COLO668 (cell line): ENCODE measurements at regions not wholly inside any gene's neighbourhood (a gene's known extent, or its start where the extent isn't known, plus 50 kb on each side); places are given as distances from the start of the nearest gene placed in this dataset.

Experiments used
- DNase-seq: peaks from one replicate; lab custom pipeline; 2025; ENCODE audit not compliant: unreplicated experiment; lab: John Stamatoyannopoulos, UW

DNA sequence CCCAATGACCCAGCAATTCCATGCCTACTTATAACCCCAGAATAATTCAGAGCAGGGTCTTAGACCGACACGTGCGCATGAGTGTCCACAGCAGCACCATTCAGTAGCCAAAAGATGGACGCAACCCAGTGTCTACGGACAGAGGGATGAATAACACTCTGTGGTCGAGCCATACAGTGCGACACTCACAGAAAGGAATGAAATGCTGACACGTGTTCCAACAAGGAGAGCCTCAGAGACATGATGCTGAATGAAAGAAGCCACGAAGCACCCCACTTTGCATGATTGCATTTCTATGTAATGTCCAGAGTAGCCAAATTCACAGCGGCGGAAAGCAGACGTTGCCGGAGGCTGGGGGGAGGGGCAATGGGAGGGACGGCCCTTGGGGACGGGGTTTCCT is 134.4 kb downstream of the CTTN start:
- no peak for DNase-seq

DNA sequence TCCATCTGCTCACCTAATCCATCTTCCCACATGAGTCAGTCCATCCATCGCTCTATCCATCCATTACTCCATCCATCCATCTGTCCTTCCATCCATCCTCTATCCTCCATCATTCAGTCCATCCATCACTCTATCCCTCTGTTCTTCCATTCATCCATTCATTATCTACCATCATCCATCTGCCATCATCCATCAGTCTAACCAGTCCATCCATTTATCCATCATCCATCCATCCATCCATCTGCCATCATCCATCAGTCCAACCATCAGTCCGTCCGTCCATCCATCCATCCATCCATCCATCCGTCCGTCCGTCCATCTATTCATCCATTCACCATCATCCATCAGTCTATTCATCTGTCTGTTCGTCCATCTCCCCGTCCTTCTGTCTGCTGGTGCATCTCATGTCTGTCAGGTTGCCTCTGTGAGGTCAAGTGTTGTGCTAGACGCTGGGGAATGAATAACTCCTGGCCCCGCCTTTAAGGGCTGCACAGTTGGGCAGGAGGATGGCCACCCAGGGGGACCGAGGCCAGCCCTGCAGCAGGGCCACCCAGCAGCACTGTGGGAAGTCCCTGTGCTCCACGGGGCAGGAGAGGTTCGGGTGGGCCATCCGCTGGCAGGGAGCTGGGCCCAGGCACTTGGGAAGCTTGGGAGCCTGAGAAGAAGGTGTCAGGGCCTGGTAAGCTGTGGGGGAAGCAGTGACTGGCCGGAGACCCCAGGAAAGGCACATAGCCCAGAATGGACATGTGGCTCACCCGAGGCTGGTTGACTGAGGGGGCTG is 137.1 kb downstream of the CTTN start:
- no peak for DNase-seq

DNA sequence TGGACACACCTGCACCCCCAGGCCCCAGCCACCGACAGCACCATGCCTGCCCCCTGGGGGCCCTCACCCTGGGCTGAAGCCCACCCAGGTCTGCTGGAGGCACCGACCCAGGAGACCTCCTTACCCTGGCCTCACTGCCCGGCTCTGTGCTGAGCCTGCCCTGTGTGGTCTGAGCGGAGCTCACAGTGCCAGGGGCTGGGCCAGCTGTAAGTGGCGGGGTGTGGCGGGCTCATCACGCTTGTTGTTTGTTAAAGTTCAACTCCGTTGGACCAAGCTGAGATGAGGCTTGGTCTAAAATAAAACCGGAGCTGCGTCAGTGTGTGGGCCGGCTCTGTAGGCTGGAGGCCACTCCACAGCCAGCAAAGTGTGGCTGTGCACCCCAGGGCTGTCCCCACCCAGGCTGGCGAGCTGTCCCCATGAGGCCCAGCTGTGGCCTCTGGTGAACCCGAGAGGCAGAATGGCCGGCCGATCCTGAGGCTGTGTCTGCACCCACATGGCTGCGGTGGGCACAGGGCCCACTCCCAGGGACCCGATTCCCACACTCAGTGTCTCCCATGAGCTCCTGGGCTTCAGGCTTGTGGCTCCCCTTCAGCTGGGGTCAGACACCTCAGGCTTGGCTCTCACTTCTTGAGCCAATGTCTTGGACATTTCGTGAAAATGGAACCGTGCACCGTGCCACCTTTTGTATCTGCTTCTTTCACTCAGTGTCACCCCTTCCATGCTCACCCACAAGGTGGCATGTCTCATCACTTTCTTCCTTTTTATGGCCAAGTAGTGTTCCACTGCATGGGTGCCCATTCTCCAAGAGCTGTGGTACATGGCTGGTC is 137.9 kb downstream of the CTTN start:
- DNase-seq = no peak

DNA sequence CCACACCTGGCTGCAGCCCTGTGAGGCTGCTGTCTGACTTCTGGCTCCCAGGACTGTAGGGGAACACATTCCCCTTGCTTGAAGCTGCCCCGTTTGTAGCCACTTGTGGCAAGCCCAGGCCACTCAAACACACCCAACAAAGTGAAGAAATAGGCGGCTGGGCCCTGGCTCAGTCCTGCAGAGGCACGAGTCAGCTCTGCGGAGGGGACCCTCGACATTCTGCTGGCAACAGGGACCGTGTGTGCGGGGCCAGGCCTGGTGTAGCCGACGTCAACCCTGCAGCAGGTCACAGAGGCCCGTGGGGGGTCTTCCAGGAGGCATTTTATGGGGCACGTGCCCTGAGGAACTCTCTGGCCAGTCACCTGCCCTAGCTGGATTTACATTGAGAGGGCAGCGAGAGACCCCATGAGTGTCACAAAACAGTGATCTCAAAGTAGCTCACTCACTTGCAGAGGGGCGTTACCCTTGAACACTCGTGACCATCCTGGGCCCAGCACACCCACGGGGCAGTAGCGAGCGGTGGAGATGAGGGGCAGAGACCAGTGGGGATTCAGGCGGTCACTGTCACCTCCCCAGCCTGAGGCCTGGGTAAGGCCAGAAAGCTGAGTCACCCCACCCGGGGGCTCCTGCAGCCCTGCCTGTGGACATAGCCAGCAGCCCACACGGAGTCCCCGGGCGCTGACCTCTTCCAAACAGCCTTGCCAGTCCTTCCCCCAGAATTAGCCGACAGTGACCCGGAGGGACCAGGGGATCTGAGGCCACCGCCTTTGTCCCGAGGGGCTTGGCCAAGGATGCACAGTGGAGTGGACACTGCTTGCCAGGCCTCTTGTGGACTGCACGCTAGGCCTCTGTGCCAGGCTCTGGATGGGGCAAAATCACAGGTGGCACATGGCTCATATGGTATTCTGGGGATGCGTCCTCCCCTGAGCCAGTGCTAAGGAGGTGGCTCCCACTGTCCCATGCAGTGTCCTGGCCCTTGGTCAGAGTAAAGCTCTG is 139.5 kb downstream of the CTTN start:
- no peak for DNase-seq

DNA sequence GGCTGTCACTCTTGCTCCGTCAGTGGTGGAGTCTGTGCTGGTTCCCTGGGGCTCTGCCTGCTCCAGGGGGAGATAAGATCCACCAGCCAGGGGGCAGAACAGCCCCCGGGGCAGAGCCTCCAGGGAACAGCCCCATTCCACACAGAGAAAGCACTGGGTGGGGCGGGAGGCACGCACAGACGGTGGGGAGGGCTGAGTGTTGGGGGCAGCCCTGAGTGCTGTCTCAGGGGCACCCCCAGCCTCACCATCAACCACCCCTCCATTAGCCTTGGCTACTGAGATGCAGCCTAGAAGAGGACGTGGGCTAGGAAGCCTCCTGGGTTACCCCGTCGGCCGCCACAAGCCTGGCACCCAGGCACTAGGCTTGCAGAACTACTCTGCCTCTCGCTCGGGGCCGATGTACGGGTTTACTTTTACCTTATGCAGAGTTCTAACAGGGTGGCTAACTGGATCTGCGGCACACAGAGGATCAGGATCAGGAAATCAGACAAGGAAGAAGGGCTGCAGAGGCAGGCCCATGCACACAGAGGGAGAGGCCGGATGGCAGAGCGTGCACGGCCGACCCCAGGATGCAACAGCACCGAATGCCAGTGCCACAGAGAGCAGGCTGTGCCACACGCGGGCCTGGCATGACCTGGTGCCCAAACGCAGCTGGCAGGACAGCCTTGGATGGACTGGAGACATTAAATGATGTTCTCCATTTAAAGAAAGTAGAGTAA is 140.5 kb downstream of the CTTN start:
- no peak for DNase-seq

DNA sequence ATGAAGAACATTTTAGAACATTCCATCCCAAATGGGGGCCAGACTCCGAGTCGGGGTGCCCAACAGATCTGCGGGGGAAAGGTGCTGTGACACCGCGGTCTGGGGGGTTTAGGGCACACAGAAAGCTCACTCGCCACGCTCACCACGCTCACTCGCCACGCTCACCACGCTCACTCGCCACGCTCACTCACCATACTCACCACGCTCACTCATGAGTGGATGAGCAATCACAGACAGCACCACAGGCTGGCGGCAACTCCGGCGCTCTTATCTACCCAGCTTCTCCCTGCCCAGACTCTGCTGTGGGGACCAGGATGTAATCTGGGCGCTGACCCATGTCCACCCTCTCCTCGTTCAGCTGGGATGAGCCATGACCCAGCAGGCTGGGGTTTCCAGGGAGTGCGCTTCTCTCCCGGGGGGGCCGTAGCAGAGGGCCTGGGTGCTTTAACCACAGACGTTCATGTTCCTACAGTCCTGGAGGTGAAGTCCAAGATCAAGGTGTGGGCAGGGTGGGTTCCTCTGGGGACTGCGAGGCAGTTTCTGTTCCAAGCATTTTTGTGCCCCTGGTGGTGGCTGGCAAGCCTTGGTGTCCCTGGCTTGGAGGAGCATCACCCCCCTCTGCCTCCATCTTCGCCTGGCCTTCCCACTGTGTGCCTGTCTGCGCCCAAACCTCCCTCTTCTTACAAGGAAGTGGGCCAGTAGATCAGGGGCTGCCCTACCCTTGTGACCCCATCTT is 141.2 kb downstream of the CTTN start:
- DNase-seq = no peak

DNA sequence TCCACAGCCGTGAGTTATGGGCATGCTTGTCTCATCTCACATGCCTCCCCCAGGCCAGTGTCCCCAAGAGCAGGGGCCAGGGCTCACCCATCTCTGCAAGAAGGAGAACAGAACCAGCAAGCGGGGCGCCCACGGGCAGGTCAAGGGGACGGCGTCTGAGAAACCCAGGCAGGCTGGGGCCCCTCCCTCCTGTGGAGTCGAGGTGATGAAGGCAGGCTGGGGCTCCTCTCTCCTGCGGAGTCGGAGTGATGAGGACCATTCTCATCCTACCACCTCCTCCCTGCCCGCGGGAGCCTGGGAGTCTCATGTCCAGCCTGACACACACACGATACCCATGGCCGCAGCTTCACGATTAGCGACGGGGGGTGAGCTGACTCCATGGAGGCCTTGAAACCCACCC is 141.9 kb downstream of the CTTN start:
- DNase-seq = no peak

DNA sequence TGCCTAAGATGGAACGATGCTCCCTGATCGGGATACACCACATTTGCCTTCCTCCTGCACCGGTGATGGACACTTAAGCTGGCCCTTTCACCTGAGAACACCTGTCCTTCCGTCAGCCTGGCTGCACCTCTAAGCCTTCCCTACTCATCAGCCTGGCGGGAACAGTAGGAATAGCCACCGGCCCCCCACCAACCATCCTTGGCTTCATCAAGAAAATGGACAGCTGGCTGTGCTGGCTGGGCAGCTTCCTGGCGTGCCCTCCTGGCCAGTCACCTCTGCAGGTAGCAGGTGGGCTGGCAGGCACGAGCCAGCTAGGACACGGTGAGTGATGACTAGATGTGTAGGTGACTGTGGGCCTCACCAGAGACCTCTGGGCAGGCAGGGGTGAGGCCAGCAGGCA is 142.8 kb downstream of the CTTN start:
- no peak for DNase-seq

DNA sequence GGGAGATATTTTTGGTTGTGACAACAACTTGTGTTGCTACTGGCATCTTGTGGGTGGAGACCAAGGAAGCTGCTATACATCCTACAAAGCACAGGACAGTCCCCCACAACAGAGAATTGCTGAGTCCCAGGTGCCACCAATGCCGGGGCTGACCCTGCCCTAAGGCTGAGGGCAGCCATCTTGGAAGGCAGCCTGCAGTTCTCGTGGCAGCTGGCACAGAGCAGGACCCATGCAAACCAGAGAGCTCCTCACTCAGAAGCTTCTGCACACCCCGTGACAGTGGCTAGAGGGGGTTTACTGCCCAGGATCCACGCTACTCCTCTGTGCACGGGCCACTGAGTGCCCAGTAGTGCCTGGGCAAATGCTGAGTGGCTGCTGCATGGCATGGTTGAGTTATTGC is 143.4 kb downstream of the CTTN start:
- no peak for DNase-seq

DNA sequence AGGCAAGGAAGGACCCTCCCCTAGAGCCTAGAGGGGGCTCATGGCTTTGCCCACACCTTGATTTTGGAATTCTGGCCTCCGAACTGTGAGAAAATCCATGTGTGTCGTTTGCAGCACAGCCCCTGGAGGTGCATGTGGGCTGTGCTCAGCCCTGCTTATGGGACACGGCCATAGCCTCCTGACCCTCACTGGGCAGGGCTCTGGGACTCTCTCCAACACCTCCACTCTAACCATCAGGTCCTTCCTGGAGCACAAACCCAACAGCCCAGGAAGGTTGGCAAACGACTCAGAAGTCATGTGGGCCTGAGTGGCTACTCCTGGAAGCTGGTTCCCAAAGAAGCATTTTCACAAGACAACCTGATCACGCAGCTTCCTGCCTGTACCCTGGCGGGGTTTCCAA is 144.1 kb downstream of the CTTN start:
- no peak for DNase-seq

DNA sequence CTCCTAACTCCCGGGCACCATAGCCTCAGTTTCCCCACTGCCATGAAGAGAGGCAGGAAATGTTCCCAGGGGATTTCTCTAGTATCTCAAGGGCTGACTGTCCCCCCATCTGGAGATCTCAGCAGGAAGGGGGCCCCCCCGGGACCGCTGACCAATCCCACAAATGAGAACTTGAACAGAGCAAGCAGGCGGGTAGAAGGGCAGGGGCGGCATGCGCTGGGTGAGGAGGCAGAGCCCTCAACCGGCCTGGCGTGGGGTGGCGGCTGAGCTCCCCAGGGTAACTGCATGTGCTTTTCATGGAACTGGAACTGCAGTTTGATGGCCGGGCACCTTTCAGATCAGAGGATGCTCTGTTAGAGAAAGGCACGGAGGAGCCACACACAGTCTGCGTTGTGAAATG is 144.5 kb downstream of the CTTN start:
- DNase-seq = no peak

DNA sequence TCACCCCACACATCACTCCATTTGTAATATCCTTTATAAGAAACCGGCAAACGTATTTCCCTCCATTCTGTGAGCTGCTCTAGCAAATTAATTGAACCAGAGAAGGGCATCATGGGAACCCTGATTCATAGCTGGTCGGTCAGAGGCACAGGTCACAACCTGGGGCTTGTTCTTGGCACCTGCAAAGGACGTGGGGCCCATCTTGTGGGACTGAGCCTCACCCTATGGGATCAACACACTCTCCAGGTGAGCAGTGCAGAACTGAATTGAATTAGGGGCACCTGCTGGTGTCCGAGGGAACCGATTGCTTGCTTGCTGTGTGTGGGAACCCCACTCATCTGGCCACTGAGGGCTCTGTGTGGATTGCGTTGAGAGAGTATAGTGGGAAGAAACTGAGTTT is 145.3 kb downstream of the CTTN start:
- no peak for DNase-seq

DNA sequence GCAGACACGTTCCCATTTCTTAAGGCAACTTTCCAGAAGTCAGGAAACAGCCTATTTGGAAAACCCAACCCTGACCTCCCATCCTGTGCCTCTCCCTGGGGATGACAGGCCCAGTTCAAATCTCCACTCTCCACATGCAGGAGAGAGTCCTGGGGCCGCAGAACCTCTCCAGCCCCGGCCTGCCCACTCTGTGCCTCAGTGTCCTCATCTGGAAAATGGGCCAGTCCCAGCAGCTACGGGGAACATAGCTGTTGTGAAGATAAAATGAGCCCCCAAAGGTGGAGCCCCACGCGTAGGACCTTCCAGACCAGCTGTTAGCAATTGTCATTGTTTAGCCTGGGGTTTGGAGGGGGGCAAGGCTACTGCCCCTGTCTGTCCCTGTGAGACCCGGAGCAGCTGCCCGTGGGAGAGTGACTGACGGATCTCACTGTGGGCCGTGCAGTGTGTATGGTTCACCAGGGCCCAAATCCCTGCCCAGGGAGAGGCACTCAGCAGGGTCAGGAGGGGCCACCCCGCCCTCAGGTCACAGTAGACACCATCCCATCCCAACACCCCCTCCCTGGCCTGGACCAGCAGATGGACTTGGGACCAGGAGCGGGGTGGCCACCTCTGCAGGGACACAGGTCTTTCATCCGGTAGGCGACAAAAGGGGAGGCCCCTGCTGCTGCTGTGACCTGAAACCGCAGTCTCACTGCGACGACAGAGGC is 145.9 kb downstream of the CTTN start:
- DNase-seq = no peak

DNA sequence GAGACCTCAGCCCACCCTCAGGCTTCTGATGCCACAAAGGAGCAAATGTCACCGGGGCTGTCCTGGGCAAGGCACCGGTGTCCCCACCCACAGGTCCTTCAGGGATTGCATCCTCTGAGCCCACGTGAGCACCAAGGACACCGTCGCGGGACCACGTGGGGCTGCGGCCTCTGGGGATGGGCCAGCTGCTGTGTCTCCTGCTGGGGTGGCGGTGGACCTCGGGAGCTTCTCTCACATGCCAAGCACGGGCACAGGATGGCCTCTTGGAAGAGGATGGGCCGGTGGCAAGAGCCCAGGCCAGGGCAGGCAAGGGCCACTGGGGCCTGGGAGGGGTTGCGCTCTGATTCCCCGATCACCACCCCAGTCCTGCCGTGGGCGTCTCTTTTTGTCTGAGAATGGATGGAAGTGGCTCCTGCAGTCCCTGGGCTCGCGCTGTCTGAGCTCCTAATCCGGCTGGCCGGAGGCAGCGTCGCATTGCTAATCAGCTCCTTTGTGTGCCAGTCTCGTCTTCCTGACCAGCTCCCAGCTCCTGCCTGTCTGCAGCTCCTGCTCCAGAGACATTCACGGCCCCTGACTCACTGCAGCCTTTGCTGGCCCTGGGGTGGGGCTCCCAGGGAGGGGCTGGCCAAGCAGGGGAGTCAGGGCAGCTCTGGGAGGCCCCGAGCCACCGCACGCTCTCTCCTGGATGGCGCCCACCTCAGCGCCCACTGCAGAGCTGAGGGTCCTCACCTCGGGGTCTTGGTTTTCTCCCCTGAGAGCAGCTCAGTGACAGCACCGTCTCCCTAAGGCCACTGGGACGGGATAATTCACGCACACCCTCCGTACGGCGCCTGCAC is 146.7 kb downstream of the CTTN start:
- DNase-seq = no peak

DNA sequence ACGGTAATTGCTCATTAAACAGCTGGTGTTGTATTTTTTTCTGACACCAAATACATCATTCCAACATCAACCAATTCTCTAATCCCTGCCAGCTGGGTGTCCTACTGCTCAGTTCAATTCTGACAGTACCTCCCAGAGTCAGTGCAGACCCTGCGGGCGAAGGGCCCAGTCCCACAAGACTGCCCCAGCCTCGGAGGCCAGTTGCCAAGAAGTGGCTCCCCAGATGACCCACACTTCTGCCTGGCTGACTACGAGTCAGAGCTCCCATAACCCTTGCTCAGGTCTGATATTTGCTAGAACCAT is 147.2 kb downstream of the CTTN start:
- DNase-seq = no peak

DNA sequence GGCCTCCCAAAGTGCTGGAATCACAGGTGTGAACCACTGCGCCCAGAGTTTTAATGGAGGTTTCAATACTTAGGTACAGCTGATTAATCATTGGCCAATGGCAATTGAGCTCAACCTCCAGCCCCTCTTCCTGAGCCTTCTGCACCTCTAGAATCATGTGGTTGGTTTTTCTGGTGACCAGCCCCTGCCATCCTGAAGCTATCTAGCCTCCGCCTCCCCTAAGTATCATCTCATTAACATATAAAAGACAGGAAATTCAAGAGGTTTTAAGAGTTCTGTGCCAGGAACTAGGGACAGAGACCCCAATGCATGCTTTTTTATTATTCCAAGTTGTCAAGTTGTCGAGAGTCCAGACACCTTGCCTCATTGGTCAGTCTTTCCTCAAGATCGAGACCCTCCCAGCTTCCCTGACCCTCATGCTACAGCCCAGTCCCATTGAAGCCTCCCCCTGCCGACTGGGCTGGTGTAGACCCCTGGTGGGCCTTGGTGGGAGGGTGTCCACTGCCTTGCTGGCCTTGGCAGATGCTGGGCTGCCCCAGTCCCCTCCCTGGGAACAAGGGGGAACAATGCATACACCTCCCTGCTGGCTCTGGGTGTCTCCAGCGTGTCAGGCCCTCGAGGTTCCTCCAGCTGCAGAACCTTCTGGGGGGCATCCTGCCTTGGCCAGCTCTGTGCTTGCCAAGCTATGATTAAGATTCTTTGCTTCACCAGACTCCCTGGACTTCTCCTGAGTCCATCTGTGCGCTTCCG is 148.0 kb downstream of the CTTN start:
- no peak for DNase-seq

DNA sequence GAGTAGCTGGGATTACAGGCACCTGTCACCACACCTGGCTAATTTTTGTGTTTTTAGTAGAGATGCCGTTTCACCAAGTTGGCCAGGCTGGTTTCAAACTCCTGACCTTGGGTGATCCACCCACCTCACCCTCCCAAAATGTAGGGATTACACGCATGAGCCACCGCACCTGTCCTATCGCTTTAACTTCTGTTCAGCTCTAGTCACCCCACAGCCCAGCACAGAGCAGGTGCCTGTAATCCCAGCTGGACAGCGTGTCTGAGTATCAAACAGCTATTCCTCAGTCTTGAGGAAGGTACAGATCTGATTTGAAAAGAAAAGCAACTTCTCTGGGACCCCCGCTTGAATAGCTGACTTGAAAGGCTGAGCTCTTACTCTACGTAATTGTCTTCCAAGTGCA is 149.1 kb downstream of the CTTN start:
- DNase-seq = no peak
